ENCODE measurements at regions not wholly inside any gene's neighbourhood (a gene's known extent, or its start where the extent isn't known, plus 50 kb on each side); places are given as distances from the start of the nearest gene placed in this dataset.

GRCh38 chr1:14017531-14017961 is 317.6 kb downstream of the PRDM2 start:
- TF ChIP-seq, protein P1, sequence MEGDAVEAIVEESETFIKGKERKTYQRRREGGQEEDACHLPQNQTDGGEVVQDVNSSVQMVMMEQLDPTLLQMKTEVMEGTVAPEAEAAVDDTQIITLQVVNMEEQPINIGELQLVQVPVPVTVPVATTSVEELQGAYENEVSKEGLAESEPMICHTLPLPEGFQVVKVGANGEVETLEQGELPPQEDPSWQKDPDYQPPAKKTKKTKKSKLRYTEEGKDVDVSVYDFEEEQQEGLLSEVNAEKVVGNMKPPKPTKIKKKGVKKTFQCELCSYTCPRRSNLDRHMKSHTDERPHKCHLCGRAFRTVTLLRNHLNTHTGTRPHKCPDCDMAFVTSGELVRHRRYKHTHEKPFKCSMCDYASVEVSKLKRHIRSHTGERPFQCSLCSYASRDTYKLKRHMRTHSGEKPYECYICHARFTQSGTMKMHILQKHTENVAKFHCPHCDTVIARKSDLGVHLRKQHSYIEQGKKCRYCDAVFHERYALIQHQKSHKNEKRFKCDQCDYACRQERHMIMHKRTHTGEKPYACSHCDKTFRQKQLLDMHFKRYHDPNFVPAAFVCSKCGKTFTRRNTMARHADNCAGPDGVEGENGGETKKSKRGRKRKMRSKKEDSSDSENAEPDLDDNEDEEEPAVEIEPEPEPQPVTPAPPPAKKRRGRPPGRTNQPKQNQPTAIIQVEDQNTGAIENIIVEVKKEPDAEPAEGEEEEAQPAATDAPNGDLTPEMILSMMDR (IDR thresholded peaks at IDR 0.05; ENCODE audit: poor library complexity), result no peak
- no peak for TF ChIP-seq EZH2 (IDR thresholded peaks at IDR 0.05; ENCODE audit: borderline replicate concordance)
- no peak for TF ChIP-seq EZH2phosphoT487 (IDR thresholded peaks at IDR 0.05; ENCODE audit: low read depth, severe bottlenecking, unreplicated experiment)

Measured in hepatocyte (in vitro differentiated cells).